HG02798 (cell line): ENCODE measurements at regions not wholly inside any gene's neighbourhood (a gene's known extent, or its start where the extent isn't known, plus 50 kb on each side); places are given as distances from the start of the nearest gene placed in this dataset.
A peak's percentile ranks its signal among the peaks of the same experiment; 100 is the strongest.
"Not testable (repeated sequence)": the region's sequence is repeated elsewhere in the genome, so short reads cannot be mapped to it uniquely, and the experiment has no call there.

Experiments
- ATAC-seq: cut with Tn5 transposase; IDR thresholded peaks from one replicate; pipeline ENCODE4 v1.9.1; 2021; ENCODE audit warnings: mild to moderate bottlenecking; ENCODE audit not compliant: unreplicated experiment, poor library complexity

DNA sequence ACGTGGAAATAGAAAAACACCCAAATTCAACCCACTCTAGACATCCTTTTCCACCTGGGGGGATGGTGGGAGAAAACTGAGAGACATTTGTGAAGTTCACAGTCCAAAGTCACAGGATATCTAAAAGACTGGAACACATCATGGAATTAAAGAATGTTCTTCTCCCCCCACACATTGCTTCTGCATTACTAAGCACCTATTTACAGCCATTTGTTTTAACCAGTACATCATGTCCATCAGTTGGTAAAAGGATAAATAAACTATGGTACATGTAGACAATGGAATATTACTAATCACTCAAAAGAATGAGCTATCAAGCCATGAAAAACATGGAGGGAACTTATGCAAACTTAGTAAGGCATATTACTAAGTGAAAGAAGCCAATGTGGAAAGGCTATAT, 185.5 kb upstream of the ANXA10 start:
- ATAC-seq, result no peak

DNA sequence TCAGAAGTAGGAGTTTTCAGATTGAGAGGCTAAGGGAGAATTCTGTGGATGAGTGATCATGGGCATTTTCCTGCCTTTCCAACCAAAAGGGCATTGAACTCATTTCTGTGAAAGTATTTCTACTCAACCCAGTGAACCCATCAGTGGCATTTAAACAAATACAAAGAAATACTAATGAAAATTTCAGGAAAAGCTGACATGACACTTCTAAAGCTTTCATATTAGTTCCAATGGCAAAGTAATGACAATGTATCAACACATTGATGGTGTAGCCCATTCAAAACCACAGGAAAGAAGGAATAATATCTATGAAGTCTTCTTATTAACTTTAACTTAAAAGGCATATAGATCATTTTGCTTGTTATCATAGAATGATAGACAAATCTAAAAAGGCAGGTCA, 183.5 kb upstream of the ANXA10 start:
- ATAC-seq, result no peak

DNA sequence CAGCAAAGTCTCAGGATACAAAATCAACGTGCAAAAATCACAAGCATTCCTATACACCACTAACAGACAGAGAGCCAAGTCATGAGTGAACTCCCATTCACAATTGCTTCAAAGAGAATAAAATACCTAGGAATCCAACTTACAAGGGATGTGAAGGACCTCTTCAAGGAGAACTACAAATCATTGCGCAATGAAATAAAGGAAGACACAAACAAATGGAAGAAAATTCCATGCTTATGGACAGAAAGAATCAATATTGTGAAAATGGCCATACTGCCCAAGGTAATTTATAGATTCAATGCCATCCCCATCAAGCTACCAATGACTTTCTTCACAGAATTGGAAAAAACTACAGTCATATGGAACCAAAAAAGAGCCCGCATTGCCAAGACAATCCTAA, 179.8 kb upstream of the ANXA10 start:
- not testable (repeated sequence) for ATAC-seq

DNA sequence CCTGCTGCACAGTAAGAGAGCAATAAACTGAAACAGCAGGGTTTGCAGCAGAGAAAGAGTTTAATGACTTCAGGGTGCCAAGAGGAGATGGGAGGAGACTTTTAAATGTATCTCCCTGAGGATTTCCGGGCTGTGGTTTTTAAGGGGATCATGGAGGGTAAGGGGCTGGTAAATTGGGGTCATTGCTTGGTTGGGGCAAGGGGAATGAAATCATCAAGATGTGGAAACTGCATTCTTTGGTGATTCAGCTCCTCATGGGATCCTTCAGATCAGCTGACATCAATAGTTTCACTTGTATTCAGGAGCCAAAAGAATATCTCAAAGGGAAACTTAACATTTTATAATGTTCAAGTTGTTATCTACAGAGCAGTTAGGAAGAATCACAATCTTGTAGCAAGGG, 174.3 kb upstream of the ANXA10 start:
- no peak for ATAC-seq

DNA sequence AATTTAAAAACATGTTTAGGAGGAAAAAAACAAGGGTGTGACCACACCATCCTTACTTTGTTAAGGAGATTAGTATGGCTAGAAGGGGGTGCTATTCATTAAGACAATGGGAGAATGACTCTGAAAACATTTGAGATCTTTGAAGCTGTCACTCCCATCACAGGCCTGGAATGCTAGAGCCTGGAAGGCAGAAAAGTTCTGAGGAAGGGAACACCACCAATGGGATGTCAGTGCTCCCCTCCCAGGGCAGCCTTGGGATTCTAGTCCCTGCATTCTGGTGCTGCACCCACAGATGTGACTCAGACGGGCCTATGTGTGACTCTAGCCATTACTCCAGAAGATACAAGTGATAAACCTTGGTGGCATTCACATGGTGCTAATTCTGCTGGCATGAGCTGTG, 162.2 kb upstream of the ANXA10 start:
- no peak for ATAC-seq

DNA sequence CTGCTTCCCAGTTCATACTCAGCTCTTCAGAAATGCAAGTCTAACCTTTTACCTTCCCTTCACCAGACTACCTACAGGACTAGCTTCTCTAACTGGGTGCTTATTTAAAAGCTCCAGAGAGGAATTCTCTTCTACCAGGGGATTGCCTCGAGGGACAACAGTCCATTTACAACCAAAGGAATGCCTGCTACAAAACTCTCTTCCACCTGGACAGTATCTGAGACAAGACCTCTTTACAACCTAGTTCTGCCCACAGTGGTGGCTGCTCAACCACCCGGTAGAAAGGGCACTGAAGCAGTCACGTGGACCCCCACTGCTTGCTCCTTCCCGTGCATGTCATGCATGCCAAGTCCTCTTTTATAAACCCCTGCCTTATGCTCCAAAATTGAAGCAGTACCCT, 158.1 kb upstream of the ANXA10 start:
- ATAC-seq, result no peak

DNA sequence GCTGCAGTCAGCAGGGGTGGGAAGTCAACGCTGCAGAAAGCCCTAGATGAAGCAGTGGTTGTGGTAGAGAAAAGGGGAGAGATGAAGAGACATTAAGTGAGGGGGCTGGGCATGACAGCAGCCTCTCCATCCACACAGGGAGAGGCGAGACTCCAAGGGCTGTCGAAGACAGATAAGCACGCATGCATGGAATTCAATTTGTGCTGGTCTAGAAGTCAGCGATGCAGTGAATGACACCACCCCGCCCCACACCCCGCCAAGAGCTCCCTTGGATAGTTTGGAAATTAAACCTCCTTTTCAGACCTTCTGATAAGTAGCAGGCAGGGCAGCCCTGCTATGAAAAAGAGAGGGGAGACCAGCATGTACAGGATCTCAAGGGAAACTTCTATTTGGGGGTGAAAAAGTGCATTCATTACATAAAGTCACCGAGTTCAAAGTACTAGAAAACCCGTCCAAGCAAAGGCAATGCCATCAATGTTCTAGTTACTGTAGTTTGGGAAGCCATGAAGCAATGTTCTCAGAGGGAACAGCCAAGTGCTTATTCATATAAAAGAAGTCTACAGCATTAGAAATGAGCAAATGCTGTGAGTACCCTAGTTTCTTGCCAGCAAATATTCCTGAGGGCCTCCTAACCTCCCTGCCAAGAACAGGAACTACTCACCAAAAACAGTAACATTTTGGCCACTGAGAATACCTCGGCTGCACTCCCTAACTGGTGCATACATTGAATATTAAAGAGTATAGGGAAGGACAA, 152.3 kb upstream of the ANXA10 start:
- no peak for ATAC-seq

DNA sequence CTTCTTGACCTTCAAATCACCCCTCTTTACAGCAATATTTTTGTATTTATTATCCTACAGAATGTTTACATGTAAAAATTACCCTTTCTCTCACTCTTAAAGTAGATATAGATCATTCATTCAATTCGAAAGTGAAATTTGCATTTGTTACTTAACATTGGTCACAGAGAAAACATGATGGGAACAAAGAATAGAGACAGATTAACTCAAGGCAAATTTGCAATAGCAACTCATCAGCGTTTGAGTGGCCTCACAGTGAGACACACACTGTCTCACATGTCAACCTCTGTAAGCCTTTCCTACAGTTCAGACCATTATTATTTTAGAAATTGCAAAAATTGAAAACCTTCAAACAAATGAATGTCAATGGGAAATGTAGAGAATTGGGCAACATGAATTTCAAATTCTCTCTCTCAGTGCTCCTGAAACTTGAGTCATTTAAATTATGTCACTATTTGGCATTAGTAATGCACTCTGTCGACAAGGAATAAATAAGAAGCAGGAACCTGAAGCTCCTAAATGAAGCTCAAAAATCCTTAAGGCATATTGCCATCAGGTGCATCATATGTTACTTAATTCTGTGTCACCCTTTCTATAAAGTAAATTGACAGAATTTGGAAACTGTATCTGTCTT, 148.3 kb upstream of the ANXA10 start:
- ATAC-seq, result peak; percentile 51

DNA sequence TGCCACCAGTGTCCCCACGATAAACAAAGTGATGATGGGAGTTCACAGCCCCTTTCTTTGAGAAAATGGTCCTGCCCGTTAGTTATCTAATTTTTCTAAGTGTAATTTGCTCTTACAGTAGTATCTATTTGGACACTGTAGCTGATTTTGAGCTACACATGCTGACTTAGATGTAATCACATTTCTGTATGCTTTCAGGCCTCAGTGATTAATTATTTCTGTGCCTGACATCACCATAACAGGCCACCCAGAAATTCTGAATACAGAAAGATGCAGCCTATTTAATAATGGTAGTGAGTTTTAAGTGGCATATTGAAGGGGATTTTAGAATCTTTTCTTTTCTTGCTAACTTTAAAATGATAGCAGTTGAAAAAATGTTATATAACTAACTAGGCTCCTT, 147.6 kb upstream of the ANXA10 start:
- no peak for ATAC-seq

DNA sequence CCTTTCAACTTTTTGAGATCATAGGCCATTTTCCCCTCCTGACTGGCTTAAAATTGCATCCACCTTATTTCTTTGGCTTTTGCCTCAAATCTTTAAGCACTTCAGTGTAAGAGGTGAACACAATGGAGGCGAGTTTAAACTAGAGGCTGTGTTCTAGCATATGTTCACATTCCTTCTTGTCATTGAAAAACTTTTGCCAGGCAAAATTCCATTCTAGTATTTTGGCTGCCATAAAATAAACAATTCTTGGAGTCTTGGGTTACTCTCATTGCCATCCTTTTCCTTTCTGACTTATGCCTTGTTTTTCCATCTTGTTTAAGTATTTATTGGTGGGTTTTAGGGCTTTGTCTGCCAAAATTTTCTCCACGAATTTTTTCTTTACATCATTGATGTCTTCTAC, 137.3 kb upstream of the ANXA10 start:
- ATAC-seq, result no peak

DNA sequence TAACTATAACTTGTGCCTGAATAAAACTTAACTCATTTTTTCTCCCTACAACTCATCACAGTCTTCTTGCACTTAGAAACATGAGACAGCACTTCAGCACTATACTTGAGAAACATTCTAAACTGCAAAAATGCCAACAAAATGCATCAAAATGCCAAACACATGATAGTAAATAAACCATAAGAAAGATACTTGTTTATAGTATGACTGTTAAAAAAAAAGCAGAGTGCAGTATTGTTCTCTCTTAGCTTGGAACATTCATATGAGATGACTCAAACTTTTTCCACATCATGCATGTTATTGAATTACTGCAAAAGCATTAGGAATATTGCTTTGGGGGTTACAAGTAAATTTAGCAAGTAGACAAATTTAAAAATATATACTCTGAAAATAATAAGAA, 135.7 kb upstream of the ANXA10 start:
- ATAC-seq, result no peak

DNA sequence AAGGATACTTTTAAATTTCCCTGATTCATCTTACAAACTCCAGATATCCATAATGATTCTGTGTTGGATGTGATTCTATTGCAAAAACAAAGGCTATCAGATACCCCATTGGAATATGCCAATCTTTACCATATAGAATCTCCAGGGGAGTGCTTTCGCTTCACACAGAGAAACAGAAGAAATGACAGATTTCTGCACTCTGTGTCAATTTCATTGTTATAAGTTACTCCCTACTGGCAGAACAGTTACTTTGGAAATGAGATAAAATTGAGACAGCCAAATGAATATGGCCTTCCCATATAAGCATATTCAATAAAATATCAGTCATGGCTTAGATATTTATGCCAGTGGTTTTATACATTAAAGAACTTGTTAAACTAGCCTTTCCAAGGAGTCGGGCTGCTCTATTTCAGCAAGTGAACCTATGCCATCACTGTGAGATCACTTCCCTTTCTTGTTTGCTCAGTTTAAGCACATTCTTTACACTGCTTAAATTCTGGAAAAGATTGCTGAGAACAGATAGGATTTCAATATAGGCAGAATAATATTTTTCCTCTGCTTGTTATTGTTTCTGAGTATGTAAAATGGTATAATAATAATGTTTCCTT, 127.5 kb upstream of the ANXA10 start:
- ATAC-seq, result no peak

DNA sequence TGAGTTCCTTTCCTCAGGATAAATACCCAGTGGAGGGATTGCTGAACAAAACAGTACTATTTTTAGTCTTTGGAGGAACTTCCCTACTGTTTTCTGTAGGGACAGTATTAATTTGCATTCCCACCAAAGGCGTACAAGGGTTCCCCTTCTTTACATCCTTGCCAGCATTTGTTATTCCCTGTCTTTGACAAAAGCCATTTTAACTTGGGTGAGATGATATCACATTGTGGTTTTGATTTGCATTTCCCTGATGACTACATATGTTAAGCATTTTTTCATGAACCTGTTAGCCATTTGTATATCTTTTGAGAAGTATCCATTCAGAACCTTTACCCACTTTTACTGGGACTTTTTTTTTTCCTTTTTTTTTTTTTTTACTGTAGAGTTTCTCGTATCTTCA, 126.2 kb upstream of the ANXA10 start:
- no peak for ATAC-seq

DNA sequence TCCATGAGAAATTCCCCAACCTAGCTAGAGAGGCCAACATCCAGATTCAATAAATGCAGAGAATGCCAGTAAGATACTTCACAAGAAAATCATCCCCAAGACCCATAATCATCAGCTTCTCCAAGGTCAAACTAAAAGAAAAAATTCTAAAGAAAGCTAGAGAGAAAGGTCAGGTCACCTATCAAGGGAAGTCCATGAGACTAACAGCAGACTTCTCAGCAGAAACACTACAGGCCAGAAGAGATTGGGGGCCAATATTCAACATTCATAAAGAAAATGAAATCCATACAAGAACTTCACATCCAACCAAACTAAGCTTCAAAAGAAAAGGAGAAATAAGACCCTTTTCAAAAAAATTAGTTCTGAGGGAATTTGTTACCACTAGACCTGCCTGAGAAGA, 118.8 kb upstream of the ANXA10 start:
- no peak for ATAC-seq

DNA sequence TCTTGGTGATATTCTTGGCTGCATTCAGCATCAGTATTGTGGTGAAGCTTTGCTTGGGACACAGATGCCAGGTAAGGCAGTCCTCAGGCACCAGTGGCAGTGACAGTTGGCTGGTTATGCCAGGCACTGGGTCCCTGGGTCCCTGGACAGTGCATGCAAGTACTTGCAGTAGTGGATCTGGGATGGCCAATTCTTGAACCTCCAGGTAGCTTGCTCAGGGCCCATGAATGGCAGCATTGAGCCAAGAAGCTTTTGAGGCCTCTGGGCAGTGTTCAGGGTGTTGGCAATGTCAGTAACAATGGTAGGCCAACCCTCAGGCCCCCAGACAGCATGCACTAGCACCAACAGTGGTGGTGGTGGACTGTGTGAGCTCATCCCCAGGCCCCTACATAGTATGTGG, 106.8 kb upstream of the ANXA10 start:
- ATAC-seq, result no peak

DNA sequence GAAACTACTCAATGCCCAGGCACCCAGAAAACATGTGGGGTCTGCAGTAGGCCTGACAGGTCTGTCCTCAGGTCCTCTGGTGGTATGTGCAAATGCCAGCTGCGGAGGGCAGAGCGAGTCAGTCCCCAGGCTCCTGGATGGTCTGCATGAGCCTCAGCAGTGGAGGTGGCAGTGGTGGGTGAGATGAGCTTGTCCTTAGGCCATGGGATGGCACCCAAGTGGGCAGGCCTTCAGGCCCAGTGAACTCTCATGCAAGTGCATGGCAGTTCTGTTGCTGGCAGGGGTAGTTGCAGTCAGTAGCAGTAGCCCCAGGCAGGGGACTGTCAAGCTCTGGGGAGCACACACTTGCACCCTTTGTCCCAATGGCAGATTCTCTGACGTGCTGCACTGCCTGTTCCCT, 106.3 kb upstream of the ANXA10 start:
- no peak for ATAC-seq

DNA sequence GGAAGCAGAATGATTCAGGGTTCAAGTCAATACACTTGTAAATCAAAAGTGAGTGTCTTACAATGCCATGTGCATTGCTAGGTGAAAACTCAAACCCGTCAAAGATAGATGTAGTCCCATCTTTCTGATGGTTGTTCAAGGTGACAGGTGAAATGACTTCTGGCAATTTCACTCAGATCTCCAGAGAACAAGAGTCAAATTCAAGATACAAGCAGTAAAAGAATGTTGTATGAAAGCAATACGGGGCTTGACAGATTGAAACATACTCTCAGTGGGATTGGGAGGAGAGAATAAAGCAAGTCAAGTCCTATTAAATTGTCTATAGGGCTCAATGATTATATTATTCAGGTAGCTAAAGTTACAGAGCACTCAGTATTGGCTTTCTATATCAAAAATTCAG, 105.1 kb upstream of the ANXA10 start:
- ATAC-seq, result no peak

DNA sequence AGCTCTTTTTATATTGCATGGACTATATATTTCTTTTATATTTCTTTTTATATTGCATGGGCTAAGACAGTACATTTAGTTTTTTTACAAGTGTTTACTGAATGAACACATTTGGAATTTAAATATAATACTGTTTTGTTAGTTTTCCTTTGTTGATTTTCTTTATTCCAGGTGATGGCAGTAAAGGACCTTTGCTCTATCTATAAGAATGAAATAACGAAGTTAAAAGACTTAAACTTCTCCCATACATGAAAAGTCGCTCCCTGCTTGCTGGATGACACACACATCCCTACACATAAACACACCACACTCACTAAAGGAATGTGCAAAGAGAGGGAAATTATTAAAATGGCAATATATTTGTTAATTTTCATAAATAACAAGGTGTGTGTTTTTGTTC, 102.5 kb upstream of the ANXA10 start:
- ATAC-seq, result no peak

DNA sequence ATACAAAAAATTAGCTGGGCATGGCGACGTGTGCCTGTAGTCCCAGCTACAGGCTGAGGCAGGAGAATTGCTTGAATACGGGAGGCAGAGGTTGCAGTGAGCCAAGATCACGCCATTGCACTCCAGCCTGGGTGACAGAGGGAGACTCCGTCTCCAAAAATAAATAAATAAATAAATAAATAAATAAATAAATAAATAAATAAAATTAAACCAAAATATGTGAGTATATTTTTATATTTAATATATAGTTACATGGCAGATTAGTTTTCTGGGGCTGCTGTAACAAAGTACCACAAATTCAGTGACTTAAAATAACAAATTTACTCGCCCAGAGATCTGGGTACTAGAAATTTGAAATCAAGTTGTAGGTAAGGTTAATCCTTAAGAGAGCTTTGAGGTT, 84.2 kb upstream of the ANXA10 start:
- not testable (repeated sequence) for ATAC-seq

DNA sequence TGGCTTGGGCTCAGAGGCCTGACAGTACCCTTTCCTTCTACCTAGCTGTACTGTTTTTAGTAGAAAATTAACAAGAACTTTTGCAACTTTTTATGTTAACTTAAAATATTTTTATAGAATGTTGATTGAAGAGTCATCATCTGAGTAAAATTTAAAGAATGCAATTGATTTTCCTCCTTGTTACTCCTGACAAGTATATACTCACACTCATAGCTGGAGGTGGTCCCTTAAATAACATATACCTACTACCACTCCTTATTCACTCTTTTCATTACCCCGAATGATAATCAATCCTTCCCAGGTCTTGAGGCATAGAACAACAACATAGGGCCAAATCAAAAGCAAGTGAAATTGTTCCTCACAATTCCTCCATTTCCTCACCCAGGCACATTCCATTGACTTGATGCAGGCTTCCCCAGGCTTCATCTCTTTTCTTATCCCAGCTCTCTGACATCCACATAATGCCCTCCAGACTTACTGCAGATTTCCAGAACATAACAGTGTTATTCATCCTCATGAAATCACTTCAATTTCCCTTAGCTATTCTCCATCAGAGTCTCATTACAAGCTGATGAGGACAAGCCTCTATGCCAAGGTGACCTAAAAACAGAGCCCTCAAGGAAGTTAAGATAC, 73.2 kb upstream of the ANXA10 start:
- ATAC-seq, result no peak

DNA sequence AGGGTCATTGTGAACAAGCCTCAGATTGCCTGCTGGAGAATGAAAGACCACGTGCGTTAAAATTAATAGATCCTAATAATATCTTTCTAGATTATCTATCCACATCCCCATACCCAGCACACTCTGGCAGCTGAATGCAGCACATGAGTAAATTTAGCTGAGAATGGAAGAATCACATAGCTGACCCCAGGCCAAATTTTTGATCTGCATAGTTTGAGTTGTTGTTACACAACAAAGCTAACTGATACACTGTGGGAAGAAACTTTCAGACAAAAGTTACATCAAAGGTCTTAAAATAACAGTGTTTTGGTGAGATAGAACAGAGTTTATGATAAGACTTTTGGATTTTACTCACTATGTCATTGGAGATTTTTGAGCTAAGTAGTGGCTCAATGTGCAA, 72.4 kb upstream of the ANXA10 start:
- no peak for ATAC-seq
